ENCODE measurements at regions not wholly inside any gene's neighbourhood (a gene's known extent, or its start where the extent isn't known, plus 50 kb on each side); places are given as distances from the start of the nearest gene placed in this dataset.

DNA sequence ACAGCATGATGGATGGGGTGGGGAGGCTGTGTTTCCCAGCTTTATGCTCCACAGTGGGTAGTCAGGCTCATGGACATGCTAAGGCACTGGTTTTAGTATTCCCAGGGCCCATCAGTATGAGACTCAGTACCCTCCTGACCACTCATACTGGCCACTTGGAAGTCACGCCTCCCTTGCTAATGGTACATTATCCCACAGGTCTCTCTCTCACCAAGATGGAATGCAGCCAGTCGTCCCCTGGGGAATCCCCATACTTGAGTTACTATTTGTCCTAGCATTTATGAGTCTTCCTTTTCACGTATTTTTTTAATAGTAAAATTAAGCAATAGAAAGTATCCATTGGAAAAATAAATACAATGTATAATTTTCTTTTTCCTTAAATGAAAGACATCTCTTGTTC lies 80.6 kb upstream of the TBX20 start:
- TF ChIP-seq POLR2A (IDR thresholded peaks at IDR 0.05; ENCODE audit: low read depth, low read length) (no peak), POLR2AphosphoS5 (IDR thresholded peaks at IDR 0.05; ENCODE audit: low read depth, low read length) (no peak), TAF1 (IDR thresholded peaks at IDR 0.05; ENCODE audit: borderline replicate concordance, low read depth, low read length) (no peak)
